Astrocyte of the hippocampus (primary cell): ENCODE measurements at regions not wholly inside any gene's neighbourhood (a gene's known extent, or its start where the extent isn't known, plus 50 kb on each side); places are given as distances from the start of the nearest gene placed in this dataset.
A peak's percentile ranks its signal among the peaks of the same experiment; 100 is the strongest.

ENCODE experiments used
- DNase-seq: peaks from one replicate; pipeline ENCODE4 v3.0.0; 2011; ENCODE audit warnings: low read depth, low spot score

- no peak for DNase-seq
These were observed 70.8 kb upstream of the NXT1 start for GRCh38 chr20:23279836-23280235.

DNA sequence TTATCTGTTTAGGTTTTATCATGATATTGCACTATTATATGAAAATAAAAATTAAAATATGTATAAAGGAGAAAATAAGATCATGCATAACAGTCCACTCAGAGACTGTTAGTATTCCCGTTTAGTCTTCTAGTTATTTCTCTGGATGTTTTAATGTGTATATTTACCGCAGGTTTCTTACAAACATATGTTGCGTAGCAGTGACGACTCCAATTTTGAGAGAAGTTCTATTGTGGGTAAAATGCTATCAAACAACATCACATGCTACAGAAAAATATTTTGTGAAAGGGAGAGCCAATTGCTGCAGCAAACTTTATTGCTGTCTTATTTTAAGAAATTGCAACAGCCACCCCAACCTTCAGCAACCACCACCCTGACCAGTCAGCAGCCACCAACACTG is 72.4 kb upstream of the NXT1 start:
- DNase-seq, result no peak

- no peak for DNase-seq
These were observed 73.3 kb upstream of the NXT1 start for GRCh38 chr20:23277316-23277715.

DNA sequence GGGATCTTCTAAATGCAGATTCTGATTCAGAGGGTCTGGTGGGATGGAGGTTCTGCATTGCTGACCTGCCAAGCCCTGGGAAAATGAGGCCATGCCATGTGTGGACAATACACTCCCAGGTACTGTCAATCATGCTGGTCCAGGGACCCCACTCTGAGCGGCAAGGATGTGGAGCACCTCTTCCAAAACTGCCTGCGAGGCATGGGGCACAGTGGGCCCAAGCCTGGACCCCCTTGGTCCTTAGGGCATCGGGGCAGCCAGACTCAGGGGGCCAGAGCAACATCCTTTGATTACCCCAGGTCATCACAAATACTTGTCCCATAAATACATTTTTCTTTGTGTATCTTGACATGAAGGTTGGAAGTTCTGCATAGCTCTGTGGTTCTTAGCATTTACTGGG is 76.8 kb upstream of the NXT1 start:
- no peak for DNase-seq

- DNase-seq, result no peak
These were observed 78.2 kb upstream of the NXT1 start for GRCh38 chr20:23272176-23273029.

GRCh38 chr20:23270382-23270911 is 80.1 kb upstream of the NXT1 start:
- peak; percentile 74 for DNase-seq

- DNase-seq, result peak; percentile 11
These were observed 80.6 kb upstream of the NXT1 start for GRCh38 chr20:23269954-23270353.

DNA sequence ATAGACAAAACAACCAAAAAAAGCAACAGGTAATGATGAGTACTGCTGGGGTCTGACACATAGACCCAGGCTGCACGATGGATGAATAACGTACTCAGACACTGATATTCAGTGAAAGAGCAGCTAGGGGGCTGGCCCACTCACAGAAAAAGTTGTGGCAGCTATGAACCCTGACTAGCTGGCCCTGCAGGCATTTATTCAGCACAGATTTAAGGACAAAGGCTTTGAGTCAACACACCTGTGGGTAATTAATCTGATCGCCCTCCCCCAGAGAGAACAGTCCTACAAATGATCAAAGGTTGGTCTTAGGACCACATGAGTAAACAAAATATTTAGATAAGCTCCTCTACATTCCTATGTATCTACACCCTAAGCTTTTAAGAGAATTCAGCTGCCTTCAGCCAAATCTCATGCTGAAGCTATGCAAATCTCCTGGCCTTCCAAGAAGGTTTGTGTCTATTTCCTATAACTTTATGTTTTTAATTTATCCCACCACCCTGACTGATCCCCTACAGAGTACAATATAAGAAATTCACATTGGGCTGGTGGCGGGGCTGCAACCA is 81.7 kb upstream of the NXT1 start:
- DNase-seq, result no peak

GRCh38 chr20:23267909-23268308 is 82.7 kb upstream of the NXT1 start:
- DNase-seq, result no peak

DNA sequence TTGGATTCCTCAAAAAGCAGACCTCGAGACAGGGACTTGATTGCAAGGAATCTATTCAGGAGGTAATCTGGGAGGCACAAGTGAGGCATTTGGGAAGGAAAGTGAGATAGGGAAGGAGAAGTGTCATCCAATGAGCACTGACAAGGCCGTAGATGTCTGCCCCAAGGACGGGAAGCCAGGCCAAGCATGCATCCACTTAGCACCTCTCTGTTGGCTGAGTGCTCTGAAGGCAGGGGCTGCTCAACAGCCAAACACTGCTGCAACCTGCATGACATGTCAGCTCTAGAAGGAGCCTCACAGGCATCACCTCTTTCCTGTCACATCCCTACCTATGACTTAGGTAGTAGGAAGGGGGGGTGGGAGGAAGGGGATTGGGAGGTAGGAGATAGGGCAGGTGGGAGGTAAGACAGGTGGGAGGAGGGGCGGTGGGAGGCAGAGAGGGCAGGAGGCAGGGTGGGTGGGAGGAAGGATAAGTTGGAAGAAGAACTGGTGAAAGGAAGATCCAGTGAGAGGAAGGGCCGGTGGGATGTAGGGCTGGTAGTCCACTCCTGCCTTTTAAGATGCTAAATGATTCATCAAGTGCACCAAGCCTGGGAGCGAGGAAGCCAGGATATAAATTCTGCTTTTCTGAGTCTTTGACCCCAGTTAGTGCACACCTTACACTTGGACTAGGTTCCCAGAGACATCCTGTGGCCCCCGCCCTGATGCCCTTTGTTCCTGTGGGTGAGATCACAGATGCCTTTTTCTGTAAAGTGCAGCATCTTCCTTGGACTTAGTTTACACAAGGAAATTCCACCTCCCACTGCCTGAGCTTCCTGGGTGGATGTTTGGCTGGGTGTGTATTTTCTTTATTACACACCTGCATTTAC is 83.8 kb upstream of the NXT1 start:
- no peak for DNase-seq

DNA sequence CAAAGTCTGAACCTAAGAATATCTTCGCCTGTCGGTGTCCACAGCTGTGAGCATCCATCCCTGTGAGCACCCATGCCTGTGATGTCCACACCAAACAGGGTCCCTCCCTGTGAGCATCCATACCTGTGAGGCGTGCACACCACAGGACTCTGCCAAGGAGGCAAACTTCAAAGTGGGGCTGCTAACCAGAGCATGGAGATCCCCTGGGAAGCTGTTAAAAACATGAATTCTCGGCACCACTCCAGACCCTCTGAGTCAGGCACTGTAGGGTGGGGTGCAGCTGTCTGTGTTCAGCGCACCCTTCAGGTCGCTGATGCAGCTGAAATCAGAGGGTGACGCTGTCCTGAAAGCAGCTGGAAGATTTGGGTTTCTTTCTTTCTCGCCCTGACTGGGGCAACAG is 85.4 kb upstream of the NXT1 start:
- DNase-seq, result no peak

- DNase-seq, result no peak
These were observed 86.0 kb upstream of the NXT1 start for GRCh38 chr20:23264545-23264944.

DNA sequence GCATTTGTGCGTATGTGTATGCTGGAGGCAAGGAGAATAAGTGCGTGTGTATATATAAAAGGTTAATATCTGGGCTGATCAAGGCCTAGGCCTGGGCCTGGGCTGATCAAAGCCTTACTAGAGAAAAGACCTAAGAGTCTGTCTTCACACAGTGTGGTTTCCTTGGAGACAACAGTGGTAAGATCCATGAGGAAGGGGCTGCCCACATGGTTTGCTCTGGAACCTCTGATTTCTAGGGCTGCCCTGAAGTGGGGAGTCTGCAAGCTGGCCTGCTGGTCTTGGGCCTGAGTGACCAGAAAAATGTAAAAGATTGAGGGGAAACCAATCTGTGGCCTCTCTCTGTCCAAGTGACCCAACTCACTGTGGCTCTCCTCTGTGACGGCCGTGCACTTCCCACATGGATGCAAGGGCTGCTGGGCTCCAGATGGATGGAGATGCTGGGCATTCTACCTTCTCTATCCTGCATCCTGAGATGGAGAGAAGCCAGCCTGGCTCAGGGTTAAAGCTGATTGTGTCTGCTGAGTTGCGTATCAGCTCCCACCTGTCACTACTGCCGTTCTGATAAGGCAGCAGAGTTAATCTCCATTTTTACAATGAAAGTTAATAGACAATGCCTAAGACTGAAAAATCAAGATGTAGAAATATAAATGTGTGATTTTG is 90.3 kb upstream of the NXT1 start:
- no peak for DNase-seq

GRCh38 chr20:23258747-23259121 is 91.9 kb upstream of the NXT1 start:
- no peak for DNase-seq

DNA sequence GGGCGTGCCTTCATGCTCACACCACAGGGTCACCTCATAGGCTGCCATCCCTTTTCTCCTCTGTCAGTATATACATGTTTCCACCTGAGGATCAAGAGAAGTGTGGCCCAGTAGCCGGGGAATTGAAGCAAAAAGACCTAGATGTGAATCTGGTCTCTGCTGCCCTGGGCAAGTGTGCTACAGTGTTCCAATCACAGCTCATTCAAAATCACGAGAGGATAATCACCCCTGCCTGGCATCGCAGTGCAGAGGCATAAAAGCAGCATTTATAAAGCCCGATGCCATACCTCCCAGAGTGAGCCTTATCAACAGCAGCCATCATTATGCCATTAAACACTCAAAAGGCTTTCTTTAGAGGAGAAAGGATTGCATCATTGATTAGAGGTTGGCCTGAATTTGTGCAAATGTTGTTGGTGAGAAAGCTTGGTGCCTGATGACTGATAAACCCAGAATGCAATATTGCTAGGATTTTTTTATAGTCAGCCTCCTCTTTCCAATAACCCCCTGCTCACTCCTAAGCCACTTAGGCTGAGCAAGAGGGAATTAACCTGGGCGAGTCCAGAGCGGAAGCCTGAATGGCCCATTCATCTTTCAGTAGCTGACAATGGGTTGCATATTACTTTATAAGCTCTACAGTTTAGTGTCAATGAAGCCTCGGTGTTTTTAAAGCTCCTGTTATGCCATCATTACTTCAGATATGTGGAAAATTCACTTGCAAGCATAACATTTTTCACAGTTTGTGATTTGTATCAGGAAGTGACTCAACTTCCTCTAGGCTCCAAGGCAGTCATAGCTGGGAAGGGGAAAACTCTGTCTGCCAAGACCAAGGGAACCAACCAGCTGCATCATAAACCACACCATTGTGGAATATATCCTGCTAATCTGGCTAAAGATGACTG is 92.5 kb upstream of the NXT1 start:
- peak; percentile 28 for DNase-seq

GRCh38 chr20:23257106-23257761 is 93.4 kb upstream of the NXT1 start:
- no peak for DNase-seq

- DNase-seq, result no peak
These were observed 94.7 kb upstream of the NXT1 start for GRCh38 chr20:23255716-23256385.

- DNase-seq, result no peak
These were observed 95.5 kb upstream of the NXT1 start for GRCh38 chr20:23255106-23255505.

DNA sequence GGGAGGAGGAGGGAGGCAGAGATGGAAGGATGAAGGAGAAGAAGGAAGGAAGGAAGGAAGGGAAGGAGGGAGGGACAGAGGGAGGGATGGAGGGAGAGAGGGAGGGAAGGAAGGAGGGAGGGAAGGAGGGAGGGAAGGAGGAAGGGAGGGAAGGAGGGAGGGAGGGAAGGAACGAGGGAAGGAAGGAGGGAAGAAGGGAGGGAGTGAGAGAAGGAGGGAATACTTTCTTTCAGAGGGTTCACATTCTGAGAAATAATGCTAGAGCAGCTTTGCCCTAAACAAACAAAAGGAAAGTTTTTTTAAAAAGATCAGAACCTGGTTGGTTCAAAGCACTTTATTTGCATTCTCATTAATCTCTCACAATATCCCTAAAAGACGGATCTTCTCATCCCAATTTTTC is 96.1 kb upstream of the NXT1 start:
- DNase-seq, result no peak

GRCh38 chr20:23254034-23254433 is 96.6 kb upstream of the NXT1 start:
- DNase-seq, result no peak
